Activated naive CD8-positive, alpha-beta T cell treated with anti-CD3 and anti-CD28 coated beads, Interleukin-2, amount 50 U/mL, for 16 hours (primary cell): ENCODE measurements at regions not wholly inside any gene's neighbourhood (a gene's known extent, or its start where the extent isn't known, plus 50 kb on each side); places are given as distances from the start of the nearest gene placed in this dataset.

ENCODE experiments used
- DNase-seq: peaks from one replicate; pipeline ENCODE4 v3.0.0-alpha.2; 2020; ENCODE audit warnings: low read depth, low spot score

GRCh38 chr4:26020083-26020668 lies 106.2 kb downstream of the SMIM20 start:
- DNase-seq, result no peak

GRCh38 chr4:26020881-26021280 lies 106.9 kb downstream of the SMIM20 start:
- no peak for DNase-seq

GRCh38 chr4:26021417-26022345 lies 107.7 kb downstream of the SMIM20 start:
- no peak for DNase-seq

- no peak for DNase-seq
Observed at GRCh38 chr4:26022346-26023202, 108.6 kb downstream of the SMIM20 start.

GRCh38 chr4:26023203-26023972 lies 109.4 kb downstream of the SMIM20 start:
- DNase-seq, result no peak

GRCh38 chr4:26024079-26024478 lies 110.1 kb downstream of the SMIM20 start:
- DNase-seq, result no peak

- no peak for DNase-seq
Observed at GRCh38 chr4:26028133-26028792, 114.2 kb downstream of the SMIM20 start.

- DNase-seq, result peak; percentile 24
Observed at GRCh38 chr4:26028793-26029567, 115.0 kb downstream of the SMIM20 start.

- no peak for DNase-seq
Observed at GRCh38 chr4:26029568-26030131, 115.6 kb downstream of the SMIM20 start.

GRCh38 chr4:26030260-26030667 lies 116.2 kb downstream of the SMIM20 start:
- DNase-seq, result no peak

- no peak for DNase-seq
Observed at GRCh38 chr4:26030780-26031179, 116.8 kb downstream of the SMIM20 start.

- DNase-seq, result no peak
Observed at GRCh38 chr4:26031704-26032103, 117.7 kb downstream of the SMIM20 start.

- no peak for DNase-seq
Observed at GRCh38 chr4:26032142-26032541, 118.1 kb downstream of the SMIM20 start.

- DNase-seq, result no peak
Observed at GRCh38 chr4:26032630-26033317, 118.8 kb downstream of the SMIM20 start.

- DNase-seq, result no peak
Observed at GRCh38 chr4:26033389-26033788, 119.4 kb downstream of the SMIM20 start.

GRCh38 chr4:26034849-26035248 lies 120.8 kb downstream of the SMIM20 start:
- no peak for DNase-seq

- no peak for DNase-seq
Observed at GRCh38 chr4:26035921-26036320, 121.9 kb downstream of the SMIM20 start.

GRCh38 chr4:26039639-26040359 lies 125.8 kb downstream of the SMIM20 start:
- no peak for DNase-seq
